Hematopoietic multipotent progenitor cell treated with erythropoietin and hydrocortisone succinate and interleukin-3 and kit ligand, for 8 days (in vitro differentiated cells): ENCODE measurements at regions not wholly inside any gene's neighbourhood (a gene's known extent, or its start where the extent isn't known, plus 50 kb on each side); places are given as distances from the start of the nearest gene placed in this dataset.

Experiments used
- DNase-seq: peaks from one replicate; pipeline ENCODE4 v3.0.0-alpha.2; 2015

DNA sequence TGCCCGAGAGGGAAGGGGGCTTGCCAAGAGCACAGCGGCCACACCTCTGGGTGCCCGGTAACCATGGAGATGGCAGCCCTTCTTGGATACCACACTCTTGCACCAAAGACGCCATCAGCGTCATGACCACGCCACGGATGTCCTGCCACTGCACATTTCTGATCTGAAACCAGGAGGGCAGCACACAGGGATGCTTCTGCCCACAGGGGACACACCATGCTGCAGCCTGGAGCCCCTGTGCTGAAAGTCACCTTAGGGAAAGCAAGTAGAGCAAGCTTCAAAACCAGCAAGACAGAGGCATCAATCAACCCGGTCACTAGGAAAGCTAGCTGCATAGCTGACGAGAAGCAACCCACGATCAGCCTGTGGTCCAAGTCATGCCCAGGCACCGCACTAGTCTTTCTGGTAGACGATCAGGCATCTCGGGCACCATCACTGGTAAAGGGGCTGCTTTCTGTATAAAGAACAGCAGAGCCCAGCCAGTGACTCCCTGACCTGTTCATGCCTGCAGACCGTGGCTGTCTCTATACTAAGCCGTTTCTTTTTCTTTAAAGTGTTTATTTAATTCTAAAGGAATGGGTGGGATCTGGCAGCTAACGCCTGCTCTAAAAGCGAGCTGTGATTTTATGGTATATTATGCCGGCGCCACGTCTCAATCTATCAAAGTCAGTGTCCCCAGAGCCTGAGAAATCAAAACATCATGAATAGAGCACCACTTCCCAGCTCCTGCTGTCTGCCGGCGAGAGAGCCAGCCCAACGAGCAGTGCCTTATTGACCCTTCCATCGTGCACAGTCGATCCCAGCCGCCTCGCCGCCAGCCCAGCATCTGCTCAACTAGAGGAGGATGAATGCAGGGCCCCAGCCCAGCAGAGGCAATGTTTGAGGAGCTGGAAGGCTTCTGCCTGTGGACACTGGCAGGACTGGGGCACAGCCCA is 244.7 kb downstream of the RBFOX3 start:
- no peak for DNase-seq

DNA sequence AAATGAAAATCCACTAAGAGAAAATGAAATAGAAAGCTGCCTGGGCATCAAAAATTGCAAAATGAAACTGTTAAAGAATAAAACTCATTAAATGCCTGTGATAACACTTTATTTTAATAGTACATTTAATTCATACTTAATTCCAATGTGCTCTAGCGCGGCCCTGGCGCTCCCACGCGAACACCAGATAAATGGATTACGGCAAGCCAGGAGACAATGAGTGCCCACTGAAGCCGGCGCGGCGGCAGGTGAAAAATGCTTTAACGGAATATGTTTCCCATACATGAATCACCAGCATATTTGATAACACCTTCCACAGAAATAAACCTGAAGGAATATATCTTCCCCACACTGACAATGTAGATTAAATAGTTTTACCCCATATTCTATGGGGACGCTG is 245.5 kb downstream of the RBFOX3 start:
- DNase-seq = no peak

DNA sequence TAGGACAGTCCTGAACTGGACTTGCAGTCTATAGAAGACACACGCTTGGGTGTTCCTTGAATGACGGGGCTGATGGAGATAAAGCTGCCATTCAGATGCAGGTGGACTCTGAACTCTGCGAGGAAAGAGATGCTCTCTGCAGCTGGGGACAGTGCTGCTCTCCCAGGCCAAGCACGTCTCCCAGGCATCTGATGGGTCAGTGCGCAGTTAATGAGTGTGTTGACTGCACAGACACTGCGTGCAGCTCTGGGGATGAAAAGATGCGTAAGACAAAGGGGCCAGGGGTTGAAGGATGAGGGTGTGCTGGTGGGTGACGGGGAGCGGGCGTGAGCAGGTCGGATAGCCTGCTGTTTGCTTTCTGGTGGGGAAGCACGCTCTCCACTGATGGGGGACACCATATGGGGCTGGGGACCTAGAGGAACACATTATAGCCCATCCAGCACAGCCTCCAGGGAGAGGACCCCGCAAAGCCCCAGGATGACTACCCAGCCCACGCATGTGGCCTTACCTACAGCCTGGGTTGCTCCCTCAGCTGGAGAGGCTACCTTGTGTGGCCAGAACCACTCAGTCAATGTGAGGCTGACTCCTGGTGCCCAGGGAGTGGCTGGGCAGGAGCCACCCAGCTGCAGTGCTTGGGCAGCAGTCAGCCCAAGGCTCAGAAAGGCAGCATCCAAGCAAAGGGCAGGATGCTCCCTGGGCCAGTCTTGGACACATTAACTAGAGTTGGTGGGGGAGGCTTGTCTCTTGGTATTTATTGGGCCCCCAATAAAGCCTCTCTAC is 246.3 kb downstream of the RBFOX3 start:
- DNase-seq = no peak

DNA sequence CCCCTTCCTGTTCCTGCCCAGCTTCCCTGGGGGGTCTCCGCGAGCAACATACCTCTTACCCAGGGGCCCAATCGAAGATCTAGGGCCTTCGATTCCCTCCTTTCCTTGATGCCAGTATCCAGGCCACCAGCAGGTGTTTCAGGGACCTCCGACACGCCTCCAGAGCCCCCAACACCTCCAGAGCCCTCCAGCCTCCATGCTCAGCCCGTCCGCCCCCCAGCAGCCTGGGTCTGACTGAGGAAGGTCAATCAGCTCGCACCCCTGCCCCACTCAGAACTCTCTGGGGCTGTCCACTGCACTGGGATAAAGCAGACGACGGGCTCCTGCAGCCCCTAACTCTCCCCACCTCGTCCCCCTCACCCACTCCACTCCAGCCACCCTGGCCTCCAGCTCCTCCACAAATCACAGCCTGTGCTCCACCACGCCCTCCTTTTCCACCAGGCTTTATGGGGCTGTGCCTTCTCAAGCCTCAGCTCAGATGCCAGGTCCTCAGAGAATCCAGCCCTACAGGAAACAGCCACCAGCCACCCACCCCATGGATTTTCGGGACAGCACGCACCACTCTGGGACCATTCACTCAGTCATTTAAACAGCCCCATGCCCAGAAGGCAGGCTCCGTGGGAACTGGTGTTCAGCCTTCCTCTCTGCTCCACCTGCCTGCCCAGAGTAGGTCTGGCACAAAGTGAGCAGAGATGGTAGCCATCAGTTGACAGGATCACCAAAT is 247.1 kb downstream of the RBFOX3 start:
- no peak for DNase-seq

DNA sequence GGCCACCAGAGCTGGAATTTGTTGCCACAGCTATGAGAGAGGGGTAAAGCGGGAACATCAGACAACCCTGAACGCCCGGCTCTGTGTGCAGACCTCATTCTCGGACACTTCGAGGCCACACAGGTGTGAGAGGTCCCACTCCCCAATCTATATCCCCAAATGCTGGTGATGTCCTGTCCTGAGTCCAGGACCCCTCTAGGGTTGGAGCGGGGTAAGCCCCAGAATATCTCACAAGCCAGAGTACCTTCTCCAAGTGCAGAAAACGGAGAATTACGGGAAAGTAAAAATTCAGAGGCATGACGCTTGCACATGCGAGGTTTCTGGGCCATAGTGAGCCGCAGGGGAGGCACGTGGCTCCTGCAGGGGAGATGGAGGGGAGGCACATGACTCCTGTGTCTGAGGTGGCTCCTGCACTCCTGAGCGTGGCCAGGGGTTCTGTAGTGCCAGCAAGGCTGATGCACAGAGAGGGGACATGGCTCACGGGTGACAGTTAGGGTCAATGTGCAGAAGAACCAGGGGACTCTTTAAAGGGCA is 248.0 kb downstream of the RBFOX3 start:
- DNase-seq = no peak

DNA sequence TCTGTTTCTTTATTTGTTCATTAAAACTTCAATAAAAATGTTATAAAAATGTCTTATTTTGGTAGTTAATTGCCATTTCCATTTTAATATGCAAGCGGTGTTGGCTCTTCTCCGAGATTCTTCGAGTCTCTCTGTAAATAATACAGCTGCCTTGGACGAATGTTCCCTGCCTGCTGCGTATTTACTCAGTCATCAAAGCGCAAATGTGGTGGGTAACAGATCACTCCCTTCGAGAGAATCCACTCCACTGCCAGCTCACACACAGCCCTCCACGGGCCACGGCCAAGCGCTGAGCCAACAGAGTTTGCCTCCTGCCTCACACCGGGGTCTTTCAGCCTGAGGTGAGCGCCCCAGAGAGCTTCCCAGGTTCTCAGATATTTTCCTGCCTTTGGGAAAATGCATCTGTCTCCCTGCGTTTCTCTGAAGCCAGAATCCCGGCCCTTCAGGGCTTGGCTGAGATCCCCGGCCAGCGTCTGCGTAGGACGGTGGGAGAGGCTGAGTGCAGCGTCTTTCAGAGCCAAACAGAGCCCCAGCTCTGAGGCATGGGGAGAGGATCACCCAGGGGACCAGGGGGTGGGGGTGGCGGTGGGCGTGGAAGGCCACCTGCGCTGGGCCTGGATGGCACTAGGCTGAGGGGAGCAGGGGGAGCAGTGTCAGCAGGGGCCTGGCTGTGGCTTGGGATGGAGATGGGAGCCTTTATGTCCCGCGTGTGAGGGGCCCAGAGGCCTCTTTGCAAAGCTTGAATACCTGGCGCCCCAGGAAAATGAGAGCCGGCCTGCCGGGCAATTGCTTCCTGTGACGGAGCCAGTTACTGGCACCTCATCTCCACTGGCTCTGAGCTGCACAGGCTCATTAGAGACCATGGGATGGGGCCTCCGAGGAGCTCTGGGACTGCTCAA is 248.7 kb downstream of the RBFOX3 start:
- DNase-seq = no peak

DNA sequence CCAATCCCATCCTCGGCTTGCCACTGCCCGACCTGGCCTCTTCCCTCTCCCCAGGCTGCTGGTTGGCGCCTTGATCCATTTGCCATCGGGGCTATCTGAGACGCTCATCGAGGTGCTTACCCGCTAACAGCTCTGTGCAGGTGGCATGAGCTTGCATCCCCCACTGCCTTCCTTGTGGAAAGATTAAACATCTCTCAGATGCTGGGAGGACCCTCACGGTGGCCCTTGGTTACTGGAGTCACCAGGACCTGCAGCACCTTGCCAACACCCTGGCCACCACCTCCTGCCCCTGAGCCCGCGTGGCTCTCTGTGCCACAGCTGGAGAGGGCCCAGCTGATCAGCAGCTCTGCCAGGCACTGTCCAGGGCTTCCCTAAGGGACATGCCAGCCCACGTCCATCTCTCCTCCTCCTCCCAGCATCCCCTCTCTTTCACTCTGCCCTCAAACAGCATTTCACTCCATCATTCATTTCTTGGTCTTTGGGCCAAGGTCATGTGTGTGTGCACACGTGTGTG is 249.6 kb downstream of the RBFOX3 start:
- DNase-seq = no peak

DNA sequence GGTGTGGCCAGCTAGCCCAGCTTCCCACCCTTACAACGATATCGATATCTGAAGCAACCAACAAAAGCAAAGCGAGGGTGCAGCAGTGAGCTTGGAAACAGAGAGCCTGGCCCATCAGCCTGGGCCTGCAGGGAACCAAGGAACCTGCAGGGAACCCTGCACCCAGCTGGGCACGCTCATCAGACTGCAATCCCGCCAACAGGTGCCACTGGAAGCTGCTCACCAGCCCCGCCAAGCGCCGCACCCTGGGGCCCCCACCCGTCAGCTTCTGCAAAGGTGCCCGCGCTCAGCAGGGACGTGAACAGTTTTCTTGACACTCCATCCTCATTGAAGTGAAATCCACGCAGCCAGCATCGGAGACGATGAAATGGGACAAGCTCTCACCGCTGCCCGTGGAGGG is 250.7 kb downstream of the RBFOX3 start:
- DNase-seq = no peak

DNA sequence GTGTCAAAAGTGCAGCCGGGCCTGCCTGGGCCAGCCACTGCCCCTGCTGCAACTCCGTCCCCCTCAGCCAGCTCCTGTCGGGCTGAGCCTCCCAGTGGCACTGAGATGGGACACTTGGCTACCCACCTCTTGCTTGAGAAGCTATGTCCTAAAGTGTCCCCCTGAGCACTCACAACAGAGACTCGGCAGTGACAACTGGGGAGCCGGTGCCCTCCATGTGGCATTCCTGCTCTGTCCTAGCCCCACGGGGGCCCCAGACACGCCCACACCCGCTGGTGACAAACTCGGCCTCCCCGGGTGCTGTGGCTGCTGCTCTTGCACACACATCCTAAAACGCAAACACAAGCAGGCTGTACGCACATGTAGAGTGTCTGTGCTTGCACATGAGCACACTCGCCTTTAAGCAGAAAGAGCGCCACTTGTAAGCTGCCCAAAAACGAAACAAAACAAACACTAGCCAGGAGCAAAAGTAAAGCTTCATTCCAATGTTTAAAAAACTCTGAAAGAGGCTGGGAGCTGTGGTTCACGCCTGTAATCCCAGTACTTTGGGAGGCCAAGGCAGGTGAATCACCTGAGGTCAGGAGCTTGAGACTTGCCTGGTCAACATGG is 253.9 kb downstream of the RBFOX3 start:
- no peak for DNase-seq

DNA sequence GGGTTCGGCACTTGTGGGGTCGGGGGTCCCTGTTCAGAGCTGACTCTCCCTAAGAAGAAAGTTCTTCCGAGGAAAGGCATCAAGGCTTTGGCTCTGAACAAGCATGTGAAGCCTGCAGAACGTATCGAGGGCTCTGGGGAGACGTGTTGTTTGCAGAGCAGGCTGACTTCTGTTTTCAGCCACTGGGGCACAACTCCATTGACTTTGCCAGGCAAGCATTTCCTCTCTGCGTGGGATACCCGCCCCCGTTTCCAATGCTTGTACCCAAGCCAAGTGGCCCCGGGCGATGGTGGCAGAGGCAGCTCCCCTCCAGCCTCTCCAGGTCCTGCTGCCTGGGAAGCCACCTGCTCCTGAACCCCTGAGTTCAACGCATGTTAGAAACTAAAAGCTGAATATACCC is 255.7 kb downstream of the RBFOX3 start:
- DNase-seq = no peak

DNA sequence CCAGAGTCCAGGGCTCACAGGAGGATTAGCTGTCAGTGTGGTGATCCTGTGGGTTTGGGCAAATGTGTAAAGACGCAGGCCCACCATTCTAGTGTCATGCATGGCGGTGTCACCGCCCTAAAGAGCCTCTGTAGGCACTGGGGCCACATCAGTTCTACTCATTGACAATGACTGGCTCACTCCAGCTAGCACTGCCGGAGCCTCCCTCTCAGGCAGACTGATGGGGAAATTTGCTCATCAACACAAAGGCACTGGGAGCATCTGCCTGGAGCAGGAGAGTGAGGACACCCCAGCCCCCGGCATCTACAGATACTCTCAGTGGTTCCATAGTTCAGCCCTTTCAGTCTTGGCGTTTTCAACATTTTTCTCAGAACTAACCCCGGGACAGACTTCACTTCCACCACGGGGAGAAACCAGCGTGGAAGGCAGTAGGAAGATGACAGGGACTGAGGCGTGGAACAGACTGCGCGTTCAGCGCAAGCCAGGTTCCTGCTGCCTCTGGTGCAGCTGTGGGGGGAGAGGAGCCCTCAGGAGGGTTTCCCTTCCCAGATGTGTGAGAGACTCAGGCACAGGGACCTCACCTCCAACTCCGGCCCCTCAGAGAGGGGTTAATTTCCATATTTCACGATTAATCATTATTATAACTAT is 256.6 kb downstream of the RBFOX3 start:
- no peak for DNase-seq

DNA sequence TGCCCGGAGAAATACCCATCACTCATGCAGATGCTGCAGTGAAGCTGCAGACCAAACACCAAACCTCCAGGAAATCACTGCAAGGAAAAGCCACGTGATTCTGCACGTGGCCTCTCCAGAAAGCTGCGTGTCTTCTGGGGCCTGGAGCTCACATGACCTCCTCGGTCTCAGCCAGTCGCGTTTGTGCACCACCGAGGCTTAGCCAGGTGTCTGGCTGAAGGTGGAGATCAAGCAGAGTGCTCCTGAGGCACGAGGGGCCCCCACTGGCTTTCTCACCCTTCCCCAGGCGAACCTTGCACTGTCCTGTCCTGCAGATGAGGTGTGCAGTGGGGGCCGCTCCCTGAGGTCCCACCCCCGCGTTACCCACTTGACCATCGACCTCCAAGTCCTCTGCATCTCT is 257.3 kb downstream of the RBFOX3 start:
- DNase-seq = no peak

DNA sequence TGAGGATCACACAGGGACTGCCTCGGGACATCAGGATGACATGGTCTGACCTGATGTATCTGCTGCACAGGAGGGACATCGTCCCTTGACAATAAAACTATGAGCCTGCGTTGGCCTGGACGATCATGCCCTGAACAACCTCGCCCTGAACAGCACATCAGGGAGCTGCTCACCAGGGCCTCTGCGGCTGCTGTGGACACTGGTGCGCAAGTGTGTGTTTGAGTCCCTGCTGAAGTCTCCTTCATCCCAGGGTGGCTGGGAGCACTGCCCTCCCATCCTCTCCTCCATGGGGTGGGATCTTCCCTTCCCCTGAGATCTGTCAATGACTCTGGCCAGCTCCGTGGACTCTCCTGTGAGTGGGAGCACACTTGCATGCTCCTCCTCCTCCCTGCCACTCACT is 257.8 kb downstream of the RBFOX3 start:
- no peak for DNase-seq

DNA sequence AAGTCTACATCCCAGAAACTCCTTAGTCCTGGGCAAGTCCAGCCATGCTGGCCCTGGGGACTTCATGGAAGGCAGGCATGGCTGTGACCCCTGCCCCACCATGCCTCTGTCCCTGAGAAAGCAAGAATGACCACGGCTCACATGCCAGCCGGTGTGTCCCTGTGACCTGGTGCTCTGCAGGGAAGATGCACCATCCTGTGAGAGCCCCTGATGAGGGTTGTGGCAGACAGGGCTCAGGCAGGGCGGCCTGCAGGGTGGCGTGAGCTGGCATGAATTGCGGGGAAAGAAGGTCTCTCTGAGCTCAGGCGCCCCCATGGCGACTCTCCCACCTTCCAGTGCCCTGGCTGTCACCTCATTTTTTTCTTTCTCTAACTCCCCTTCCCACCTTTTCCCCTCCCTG is 260.3 kb downstream of the RBFOX3 start:
- DNase-seq = no peak

DNA sequence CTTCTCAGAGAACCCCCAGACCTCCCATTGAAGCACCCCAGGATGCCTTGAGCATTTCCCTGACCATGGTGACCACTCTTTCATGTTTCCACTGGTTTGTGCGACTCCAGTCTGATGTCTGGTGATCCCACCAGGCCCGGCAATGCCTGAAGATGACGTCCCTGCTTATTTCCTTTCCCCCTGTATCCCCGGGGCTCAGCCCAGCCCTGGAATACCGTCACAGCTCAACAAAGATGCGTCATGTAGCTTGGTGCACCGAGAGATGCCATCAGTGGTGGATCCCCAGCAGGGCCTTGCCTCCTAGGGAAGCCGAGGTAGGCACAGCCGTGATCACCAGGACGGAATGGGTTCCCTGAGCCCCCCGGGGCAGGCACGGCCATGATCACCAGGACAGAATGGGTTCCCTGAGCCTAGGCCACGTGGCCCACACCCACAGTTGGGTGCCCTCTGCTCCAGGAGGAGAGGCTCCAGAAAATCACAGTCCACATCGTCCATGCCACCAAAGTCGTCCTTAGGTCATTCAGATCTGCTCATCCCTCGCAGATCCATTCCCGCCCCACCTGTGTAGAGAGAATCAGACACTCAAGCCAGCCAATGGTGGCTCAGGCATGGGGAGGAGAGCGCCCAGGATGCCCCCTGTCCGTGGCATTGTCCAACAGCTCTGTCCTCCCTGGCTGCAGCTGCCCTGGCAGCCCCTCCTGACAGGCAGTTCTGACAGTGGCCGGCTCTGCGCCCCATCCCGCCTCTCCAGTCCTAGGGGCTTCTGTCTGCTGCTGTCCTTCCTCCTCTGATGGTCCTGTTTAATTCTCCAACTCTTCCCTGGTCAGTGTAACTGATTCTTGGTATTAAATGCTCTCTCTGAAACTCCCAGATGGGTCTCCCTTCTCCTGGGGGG is 261.1 kb downstream of the RBFOX3 start:
- no peak for DNase-seq

DNA sequence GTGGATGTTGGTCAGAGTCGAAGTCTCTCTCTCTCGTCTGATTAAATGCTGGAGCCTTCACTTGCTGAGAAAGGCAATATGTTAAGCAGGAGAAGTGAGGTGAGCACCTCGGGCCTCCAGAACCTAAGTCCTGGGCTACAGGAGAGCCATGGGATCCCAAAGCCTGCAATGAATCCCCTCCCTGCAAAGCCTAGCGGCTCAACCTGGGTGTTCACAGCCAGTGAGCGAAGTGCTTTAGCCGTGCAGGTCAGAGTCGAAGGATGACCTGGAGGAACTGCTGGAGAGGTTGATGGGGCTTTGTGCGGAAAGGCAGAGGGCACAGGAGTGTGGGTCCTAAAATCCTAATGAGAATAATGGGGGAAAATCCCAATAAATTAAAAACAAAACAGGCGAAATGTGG is 267.8 kb downstream of the ENGASE start:
- DNase-seq = no peak

DNA sequence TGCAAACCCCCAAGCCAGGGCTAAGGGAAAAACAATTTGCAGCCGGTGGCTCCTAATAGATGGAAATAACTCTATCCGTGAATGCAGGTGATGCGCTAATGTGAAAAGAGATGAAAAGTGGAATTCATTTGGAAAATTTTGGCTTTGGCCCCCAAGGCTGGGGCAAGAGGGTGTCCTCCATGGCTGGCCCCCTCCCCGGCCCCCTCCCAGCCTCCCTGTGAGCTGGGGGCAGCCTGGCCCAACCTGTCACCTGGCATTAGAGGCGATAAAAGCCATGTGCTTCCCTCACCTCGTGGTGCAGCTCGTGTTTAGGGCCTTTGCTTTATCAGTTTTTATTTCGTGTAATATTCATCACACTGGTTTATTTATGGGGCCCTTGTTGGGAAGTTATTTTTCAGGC is 267.2 kb downstream of the ENGASE start:
- DNase-seq = no peak

DNA sequence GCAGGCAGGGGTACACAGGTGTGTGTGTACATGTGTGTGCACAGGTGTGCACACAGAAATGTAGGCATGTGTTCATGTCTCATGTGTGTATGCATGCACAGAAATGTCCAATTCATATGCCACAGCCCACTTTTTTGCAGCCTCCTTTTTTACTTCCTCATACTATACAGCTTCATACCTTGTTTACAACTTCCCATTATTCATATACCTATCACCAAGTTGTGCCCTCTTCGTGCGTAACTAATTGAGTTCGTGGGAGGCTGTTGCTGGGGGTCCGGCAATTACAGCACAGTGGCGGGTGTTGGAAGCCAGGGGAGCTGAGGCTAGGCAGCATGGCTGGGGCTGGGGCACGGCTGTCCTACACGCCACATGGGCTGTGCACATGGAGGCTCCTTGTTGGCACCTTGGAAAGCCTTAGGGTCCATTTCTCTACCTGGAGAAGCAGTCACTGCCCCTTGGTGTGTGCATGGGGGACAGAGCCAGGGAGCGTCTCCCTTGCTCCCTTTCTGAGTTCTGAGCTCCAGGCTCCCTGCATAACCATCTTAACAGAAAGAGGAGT is 266.7 kb downstream of the ENGASE start:
- no peak for DNase-seq
